ENCODE measurements at regions not wholly inside any gene's neighbourhood (a gene's known extent, or its start where the extent isn't known, plus 50 kb on each side); places are given as distances from the start of the nearest gene placed in this dataset.

DNA sequence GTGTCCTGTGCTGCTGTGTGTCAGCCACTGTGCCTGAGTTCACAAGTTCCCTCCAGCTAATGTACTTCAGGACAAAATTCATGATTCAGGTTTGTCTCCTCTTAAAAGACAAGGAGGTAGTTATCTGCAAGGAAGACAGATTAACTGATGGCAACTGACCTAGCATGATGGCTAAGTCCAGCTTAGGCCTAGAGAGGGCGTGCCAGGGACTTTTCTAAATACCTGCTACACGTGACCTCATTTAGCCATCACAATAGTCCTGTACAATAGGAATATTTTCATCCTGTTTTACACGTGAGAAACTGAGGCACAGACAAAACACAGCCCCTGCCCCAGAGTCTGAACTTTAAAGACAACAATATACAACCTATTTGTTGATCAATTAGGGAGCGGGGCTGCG, 275.7 kb downstream of the XPNPEP1 start:
- TF ChIP-seq, protein P1, sequence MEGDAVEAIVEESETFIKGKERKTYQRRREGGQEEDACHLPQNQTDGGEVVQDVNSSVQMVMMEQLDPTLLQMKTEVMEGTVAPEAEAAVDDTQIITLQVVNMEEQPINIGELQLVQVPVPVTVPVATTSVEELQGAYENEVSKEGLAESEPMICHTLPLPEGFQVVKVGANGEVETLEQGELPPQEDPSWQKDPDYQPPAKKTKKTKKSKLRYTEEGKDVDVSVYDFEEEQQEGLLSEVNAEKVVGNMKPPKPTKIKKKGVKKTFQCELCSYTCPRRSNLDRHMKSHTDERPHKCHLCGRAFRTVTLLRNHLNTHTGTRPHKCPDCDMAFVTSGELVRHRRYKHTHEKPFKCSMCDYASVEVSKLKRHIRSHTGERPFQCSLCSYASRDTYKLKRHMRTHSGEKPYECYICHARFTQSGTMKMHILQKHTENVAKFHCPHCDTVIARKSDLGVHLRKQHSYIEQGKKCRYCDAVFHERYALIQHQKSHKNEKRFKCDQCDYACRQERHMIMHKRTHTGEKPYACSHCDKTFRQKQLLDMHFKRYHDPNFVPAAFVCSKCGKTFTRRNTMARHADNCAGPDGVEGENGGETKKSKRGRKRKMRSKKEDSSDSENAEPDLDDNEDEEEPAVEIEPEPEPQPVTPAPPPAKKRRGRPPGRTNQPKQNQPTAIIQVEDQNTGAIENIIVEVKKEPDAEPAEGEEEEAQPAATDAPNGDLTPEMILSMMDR (IDR thresholded peaks at IDR 0.05) = no peak
- no peak for TF ChIP-seq POLR2A (IDR thresholded peaks at IDR 0.05; ENCODE audit: low read depth)
